ENCODE measurements at regions not wholly inside any gene's neighbourhood (a gene's known extent, or its start where the extent isn't known, plus 50 kb on each side); places are given as distances from the start of the nearest gene placed in this dataset.

DNA sequence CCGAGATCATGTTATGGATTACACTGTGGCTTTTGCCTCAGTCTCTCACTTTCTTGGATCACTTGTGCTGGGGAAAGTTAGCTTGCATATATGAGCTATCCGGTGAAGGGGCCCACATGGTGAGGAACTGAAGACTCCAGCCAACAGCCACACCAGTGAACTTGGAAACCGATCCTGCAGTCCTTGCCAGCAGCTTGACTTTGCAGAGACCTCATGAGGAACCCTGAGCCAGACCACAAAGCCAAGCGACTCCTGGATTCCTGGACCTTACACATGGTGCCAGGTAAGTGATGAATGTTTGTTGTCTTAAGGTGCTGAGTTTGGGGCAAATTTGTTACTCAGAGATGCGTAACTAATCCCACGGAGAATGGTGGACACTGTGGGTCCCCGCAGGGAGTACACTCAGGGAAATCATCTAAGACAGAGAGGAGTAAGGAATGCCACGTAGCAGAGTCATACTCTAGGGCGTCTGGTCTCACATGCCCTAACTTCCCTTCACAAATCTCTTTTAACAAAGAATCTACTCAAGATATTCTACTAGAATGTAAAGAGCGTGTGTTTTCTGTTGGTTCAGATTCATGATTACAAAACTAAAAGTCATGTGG, 76.5 kb upstream of the PJA2 start:
- TF ChIP-seq, protein P1, sequence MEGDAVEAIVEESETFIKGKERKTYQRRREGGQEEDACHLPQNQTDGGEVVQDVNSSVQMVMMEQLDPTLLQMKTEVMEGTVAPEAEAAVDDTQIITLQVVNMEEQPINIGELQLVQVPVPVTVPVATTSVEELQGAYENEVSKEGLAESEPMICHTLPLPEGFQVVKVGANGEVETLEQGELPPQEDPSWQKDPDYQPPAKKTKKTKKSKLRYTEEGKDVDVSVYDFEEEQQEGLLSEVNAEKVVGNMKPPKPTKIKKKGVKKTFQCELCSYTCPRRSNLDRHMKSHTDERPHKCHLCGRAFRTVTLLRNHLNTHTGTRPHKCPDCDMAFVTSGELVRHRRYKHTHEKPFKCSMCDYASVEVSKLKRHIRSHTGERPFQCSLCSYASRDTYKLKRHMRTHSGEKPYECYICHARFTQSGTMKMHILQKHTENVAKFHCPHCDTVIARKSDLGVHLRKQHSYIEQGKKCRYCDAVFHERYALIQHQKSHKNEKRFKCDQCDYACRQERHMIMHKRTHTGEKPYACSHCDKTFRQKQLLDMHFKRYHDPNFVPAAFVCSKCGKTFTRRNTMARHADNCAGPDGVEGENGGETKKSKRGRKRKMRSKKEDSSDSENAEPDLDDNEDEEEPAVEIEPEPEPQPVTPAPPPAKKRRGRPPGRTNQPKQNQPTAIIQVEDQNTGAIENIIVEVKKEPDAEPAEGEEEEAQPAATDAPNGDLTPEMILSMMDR (conservative IDR thresholded peaks at IDR 0.05; ENCODE audit: low read depth, low read length), result no peak
- TF ChIP-seq EZH2 (IDR thresholded peaks at IDR 0.05; ENCODE audit: borderline replicate concordance, low read depth, low read length, poor library complexity, severe bottlenecking), result no peak
